GM19467 (cell line): ENCODE measurements at regions not wholly inside any gene's neighbourhood (a gene's known extent, or its start where the extent isn't known, plus 50 kb on each side); places are given as distances from the start of the nearest gene placed in this dataset.

Experiments
- ATAC-seq: cut with Tn5 transposase; IDR thresholded peaks from one replicate; pipeline ENCODE4 v1.9.1; 2021; ENCODE audit warnings: mild to moderate bottlenecking, moderate library complexity; ENCODE audit not compliant: unreplicated experiment

- no peak for ATAC-seq
Measured at GRCh38 chr9:103377667-103378066, 382.5 kb downstream of the CYLC2 start.

DNA sequence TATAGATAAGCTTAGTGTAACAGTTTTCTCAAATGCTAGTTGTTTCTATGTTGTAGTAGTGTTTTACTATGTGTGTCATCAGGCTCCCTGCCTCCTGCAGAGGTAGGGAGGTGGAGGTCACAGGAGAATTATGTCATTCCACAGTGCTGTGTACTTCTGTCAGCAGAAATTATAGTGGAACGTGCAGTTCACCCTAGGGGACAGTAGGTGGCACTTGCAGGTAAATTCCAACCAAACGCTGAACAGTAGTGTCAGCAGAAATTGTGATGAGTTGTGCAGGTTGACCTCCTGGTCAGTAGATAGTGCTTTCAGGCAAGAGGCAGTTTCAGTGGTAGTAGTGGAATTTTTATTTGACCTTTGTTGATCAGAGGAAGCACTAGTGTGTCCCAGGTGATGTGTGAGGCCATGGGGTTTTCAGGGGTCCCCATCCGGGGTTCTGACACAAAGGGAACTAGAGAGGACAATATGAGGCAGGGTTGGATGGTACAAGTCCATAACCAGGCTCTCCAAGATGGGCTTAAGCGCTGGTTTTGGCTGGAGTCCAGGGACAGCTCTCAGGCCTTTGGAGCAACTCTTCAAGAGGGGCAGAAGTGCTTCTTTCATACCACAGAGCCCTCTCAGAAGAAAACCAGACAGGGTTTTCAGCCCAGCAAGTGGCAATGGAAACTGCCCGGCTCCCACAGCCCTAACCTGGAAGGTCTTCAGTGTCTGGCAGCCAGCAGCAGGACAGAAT, 402.9 kb downstream of the CYLC2 start:
- ATAC-seq = peak; percentile 97

DNA sequence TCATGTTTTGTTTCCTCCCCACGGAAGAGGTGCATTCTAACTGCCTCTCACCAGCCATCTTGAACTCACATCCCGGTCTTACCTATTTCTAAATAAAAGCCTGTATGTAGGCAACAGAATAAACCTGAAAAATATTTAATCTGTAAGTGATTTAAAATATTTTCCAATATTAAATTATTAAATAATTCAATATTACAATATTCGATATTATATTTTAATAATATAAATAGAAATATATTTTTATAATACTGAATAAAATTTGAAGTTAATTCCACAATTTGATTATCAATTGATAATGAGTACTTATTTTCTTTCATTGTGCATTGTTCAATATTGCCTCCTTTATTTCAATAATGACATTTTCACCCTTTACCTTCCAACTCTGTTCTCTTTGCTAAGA, 404.4 kb downstream of the CYLC2 start:
- no peak for ATAC-seq

GRCh38 chr9:103407260-103407659, 412.1 kb downstream of the CYLC2 start:
- ATAC-seq = no peak

DNA sequence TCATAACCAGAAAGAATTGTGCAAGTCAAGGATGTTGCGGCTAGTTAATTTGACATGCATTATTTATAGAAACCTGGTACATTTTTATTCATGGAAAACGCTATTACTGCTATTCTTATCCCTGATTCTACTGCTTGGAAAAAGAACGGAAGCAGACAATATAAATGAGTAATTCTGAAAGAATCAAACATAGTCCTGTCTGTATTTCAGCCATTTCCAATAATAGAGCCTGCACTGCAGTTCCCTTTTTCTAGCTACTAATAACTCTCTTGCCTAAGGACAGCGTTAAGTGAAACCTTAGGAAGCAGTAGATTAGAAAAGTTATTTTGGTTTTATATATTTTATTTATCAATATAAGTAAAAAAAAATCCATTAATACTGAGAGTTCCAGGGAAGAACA, 414.9 kb downstream of the CYLC2 start:
- ATAC-seq = no peak

DNA sequence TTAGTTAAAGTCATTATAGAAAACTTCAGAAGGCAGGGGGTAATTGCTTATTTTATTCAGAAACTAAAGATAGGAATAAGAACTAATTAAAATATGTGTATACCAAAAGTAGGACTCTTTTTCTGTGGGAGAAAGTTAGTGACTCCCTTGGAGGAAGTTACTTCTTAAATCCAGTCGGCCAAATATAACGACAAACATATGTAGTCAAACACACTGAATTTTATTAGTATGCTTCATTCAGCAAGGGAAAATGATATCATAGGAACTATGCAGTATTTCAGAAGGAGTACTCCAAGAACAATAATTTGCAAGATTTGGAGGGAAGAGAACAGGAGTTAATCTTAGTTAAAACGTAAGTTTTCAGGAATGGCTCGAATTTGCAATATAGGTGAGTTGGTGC, 432.6 kb downstream of the CYLC2 start:
- no peak for ATAC-seq

- ATAC-seq = no peak
Measured at GRCh38 chr9:103430469-103430868, 435.3 kb downstream of the CYLC2 start.

DNA sequence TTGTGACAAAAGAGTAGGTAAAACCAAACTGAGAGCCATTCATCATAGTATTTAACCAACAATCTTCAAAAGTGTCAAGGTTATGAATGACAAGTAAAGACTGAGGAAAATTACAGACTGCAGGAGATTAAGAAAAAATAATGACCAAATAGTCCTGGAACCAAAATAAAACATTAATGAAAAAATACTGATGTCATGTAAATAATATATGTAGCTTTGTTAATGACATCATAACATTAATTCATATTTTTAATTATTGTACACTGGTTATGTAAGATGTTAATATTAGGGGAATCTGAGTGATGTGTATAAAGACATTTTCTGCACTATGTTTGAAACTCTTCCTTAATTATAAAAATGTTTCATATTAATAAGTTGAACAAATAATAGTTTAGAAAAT, 436.7 kb downstream of the CYLC2 start:
- no peak for ATAC-seq

- no peak for ATAC-seq
Measured at GRCh38 chr9:103444176-103444575, 449.0 kb downstream of the CYLC2 start.

DNA sequence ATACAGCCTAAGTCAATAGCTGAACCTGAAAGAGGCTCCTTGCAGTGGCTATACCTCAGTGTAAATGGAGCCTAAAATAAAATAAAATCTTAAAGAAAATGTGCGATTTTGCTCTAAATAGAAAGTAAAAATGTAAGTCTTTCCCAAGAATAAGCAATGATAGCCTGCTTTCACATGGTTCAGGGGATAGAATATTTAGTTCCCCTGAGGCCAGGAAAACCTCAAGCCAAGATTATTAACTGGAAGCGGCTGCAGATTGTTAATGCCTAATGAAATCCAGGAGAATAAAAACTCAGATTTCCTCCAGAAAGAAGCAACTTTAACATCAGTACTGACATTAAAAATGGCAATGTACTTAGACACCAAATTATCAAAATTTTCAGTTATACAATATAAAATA, 463.7 kb downstream of the CYLC2 start:
- ATAC-seq = no peak

- ATAC-seq = no peak
Measured at GRCh38 chr9:103471241-103471640, 476.1 kb downstream of the CYLC2 start.

DNA sequence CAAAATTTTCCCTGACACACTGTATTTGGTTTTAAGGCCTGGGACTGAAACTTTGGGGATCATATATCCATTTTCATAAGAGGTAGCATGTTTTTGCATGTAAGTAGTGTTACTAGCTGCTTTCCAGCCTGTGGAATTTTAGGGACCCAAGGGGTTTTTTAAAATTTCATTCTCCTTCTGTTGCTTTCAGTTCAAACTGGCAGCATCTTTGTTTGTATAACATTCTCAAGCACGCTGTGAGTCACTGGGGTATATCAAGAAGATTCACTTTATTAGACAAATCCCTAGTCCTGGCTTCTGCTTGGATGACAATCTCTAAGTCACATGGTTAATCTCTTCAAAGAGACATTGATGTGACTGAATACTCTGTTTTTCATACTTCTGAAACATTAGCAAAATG, 479.0 kb downstream of the CYLC2 start:
- no peak for ATAC-seq

- ATAC-seq = no peak
Measured at GRCh38 chr9:103483471-103484096, 488.5 kb downstream of the CYLC2 start.

- no peak for ATAC-seq
Measured at GRCh38 chr9:103485138-103485537, 490.0 kb downstream of the CYLC2 start.

DNA sequence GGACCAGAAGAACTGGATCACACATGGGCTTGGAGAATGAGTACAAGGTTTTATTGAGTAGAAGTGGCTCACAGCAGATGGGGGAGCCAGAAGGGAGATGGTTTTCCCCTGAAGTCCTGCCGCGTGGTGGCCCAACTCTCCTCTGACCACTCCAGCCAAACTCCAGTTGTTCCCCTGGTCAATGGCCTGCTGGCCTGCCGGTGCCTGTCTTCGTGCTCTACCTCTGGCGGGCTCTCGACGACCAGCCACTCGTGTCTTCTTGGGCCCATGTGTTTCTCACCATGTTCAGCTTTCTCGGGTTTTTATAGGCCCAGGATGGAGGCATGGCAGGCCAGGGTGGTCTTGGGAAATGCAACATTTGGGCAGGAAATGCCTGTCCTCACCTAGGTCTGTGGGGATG, 519.6 kb downstream of the CYLC2 start:
- no peak for ATAC-seq

DNA sequence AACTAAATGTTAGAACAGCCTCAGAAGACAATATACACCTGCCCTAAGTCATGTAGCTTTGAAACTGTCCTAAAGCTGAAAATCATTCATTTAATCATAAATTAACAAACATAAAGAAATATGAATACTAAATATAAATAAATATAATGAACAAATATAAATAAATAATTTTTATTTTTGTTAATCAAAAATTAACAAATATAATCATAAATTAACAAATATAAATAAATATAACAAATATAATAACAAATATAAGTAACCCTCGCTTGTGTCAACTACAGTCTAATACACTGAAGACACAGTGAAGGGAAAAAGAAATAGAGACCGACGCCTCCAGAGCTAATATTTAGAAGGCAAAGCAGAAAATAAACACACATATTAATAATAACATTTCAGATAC, 527.3 kb downstream of the CYLC2 start:
- no peak for ATAC-seq

- ATAC-seq = no peak
Measured at GRCh38 chr9:103530934-103531333, 535.8 kb downstream of the CYLC2 start.

DNA sequence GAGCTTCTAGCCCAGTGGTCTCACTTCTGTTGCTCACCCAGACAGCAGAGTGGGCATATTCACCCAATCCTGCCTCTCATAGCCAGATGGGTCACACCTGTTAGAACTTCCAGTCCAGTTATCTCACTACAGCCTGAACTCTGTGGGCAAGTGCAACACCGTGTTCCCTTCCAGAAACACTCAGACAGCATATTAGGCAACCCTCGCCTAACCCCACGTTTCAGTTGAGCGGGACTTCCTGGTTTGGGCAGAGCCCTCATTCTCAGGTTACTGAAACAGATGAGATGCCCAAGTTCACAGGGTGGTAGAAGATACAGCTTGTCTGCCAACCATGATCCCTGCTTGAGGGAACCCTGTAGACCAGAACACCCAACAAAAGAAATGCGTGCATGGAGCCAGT, 538.2 kb downstream of the CYLC2 start:
- no peak for ATAC-seq

- ATAC-seq = no peak
Measured at GRCh38 chr9:103537426-103537825, 542.3 kb downstream of the CYLC2 start.

DNA sequence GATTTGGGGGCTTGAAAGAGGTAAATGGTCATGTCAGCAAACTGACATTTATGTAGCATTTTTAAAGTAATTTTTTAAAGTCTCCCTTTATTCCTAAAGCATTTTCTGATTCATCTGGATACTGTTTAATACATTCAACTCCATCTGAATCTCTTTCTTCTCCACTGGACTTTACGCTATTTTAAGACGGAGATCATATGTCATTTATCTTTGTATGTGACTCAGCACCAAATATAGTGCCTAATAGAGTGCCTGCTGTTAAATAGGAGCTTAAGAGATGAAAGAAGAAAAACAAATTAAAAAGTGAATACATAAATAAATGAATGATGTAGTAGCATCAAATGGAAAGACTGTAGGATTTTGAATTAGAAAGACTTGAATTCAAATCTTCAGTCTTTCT, 548.8 kb upstream of the SMC2 start:
- ATAC-seq = no peak

GRCh38 chr9:103552712-103553111, 541.4 kb upstream of the SMC2 start:
- ATAC-seq = no peak

DNA sequence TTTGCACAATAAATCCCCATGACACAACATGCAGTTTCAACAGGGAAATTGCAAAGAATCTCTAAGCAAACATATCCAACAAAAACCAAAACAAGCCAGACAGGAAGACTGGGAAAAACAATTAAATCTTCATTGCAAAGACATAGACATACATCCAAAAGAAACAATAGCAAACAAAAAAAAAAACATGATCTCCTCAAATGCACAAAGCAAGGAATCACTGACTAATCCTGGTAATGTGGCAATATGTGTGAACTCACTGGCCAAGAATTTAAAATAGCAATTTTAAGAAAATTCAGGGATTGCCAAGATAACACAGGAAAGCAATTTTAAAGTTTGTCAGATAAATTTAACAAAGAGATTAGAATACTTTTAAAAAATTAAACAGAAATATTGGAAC, 520.1 kb upstream of the SMC2 start:
- no peak for ATAC-seq

DNA sequence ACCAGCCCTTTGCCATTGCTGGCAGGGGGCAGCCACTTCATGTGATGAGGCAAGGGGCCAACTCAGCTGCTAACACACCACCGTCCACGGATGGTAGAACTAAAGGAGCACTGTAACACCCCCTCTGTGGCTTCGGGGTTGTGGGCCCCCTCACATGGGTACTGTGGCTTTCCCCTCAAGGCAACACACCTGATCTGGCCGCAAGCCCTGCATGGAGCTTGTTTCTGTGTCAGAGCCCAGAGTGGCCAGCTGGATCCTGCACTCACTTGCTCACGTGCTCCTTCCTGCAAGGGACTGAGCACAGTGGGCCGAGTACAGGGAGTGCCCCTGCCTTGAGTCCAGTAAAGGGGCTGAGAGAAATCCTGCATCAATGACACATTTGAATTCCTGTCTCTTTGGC, 507.4 kb upstream of the SMC2 start:
- no peak for ATAC-seq
